GM12864 (cell line): ENCODE measurements at regions not wholly inside any gene's neighbourhood (a gene's known extent, or its start where the extent isn't known, plus 50 kb on each side); places are given as distances from the start of the nearest gene placed in this dataset.
"Not testable (repeated sequence)": the region's sequence is repeated elsewhere in the genome, so short reads cannot be mapped to it uniquely, and the experiment has no call there.

Source experiments
- DNase-seq: peaks from one replicate; pipeline ENCODE4 v3.0.0-alpha.2; 2011; ENCODE audit warnings: low read depth
- H3K4me3 ChIP-seq: 2 replicates; pipeline ENCODE4 v1.5.1; 2011; ENCODE audit warnings: mild to moderate bottlenecking, low read depth, low read length, control low read depth
- CTCF ChIP-seq: IDR thresholded peaks from 2 replicates; pipeline ENCODE4 v1.5.1; 2011; ENCODE audit warnings: low read depth, mild to moderate bottlenecking, moderate library complexity, low read length, control low read depth, inconsistent platforms; ENCODE audit errors: missing control alignments

- no peak for TF ChIP-seq CTCF
- no peak overlapping the region for H3K4me3 ChIP-seq
- no peak for DNase-seq
Measured at GRCh38 chr5:125679522-125679921, 743.7 kb upstream of the GRAMD2B start.

GRCh38 chr5:125683669-125684068 is 739.5 kb upstream of the GRAMD2B start:
- no peak for DNase-seq
- no peak for TF ChIP-seq CTCF
- H3K4me3 ChIP-seq = no peak overlapping the region

- H3K4me3 ChIP-seq = no peak overlapping the region
- no peak for TF ChIP-seq CTCF
- DNase-seq = no peak
Measured at GRCh38 chr5:125685771-125686170, 737.4 kb upstream of the GRAMD2B start.

- H3K4me3 ChIP-seq, DNase-seq: not testable (repeated sequence)
Measured at GRCh38 chr5:125691738-125692530, 731.3 kb upstream of the GRAMD2B start.

GRCh38 chr5:125695996-125696655 is 727.1 kb upstream of the GRAMD2B start:
- no peak overlapping the region for H3K4me3 ChIP-seq
- DNase-seq = no peak
- TF ChIP-seq CTCF = no peak

- no peak overlapping the region for H3K4me3 ChIP-seq
- no peak for TF ChIP-seq CTCF
- DNase-seq = no peak
Measured at GRCh38 chr5:125696762-125697161, 726.4 kb upstream of the GRAMD2B start.

- no peak overlapping the region for H3K4me3 ChIP-seq
- TF ChIP-seq CTCF = no peak
- no peak for DNase-seq
Measured at GRCh38 chr5:125698420-125698819, 724.8 kb upstream of the GRAMD2B start.
